GM13977 (cell line): ENCODE measurements at regions not wholly inside any gene's neighbourhood (a gene's known extent, or its start where the extent isn't known, plus 50 kb on each side); places are given as distances from the start of the nearest gene placed in this dataset.

Experiments
- DNase-seq: peaks from one replicate; pipeline ENCODE4 v3.0.0; 2012; ENCODE audit warnings: low spot score
- CTCF ChIP-seq: IDR thresholded peaks from 2 replicates; pipeline ENCODE4 v1.5.1; 2012; ENCODE audit warnings: mild to moderate bottlenecking, control low read depth; ENCODE audit not compliant: insufficient read depth; ENCODE audit errors: extremely low read depth, missing control alignments
- in situ Hi-C: fragments of 300-500 bp; cut with MboI; formaldehyde crosslinking; loops from one replicate; pipeline ENCODE4 v1.12.0; 2022; ENCODE audit warnings: low sequenced_read_pairs, low pct_unique_long_range_greater_than_20kb, mixed read lengths, inconsistent platforms; ENCODE audit not compliant: unreplicated experiment

DNA sequence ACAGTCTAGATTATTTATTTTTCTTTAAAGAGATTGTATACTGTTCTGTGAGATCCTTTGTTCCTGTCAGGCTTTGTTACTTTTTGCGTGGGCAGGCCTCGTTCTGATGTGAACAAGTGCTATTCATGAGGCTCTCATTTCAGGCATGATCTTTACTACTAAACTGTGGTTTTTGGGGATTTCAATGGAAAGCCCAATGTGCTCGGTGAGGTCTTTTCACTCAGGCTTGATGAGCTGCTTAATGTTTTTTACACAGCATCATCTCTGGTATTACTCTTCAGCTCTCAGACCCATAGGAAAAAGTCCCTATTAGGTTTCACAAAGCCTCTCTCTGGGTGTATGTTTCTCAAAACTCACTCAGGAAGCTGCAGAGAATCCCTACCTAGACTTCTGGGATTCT, 419.4 kb downstream of the GPATCH2 start:
- peak; percentile 13 for DNase-seq
- no peak for TF ChIP-seq CTCF
- in situ Hi-C loops: no loop called here

GRCh38 chr1:217205578-217205977, 425.3 kb downstream of the GPATCH2 start:
- TF ChIP-seq CTCF: no peak
- in situ Hi-C loops: no loop called here
- no peak for DNase-seq

- no peak for DNase-seq
- in situ Hi-C loops: no loop called here
- TF ChIP-seq CTCF: no peak
Observed at GRCh38 chr1:217196616-217197015, 434.3 kb downstream of the GPATCH2 start.

- no peak for TF ChIP-seq CTCF
- in situ Hi-C loops: no loop called here
Observed at GRCh38 chr1:217193151-217193550, 437.7 kb downstream of the GPATCH2 start.

DNA sequence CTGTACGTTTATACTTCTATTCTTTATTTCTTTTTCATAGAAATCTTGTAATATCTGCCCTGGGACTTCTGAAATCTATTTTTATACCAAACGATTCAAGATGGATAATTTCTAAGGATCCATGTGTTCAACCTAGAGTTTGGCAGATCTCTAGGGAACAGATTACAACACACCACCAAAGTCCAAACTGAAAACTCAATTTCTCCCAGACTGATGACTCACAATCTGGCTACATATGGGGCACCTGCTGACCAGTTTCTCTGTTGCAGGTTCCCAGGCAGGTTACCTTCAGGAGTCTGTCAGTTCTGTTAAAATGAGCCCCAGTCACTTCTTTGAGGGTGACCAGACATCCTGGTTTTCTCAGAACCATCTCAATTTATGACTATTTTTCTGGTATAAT, 439.4 kb downstream of the GPATCH2 start:
- no peak for DNase-seq
- no peak for TF ChIP-seq CTCF
- in situ Hi-C loops: no loop called here

More at GRCh38 chr1:217193151-217193550, 437.7 kb downstream of the GPATCH2 start:
- no peak for DNase-seq

- TF ChIP-seq CTCF: no peak
- no peak for DNase-seq
- in situ Hi-C loops: no loop called here
Observed at GRCh38 chr1:217190359-217190758, 440.5 kb downstream of the GPATCH2 start.

- in situ Hi-C loops: no loop called here
Observed at GRCh38 chr1:217189362-217189761, 441.5 kb downstream of the GPATCH2 start.

More at GRCh38 chr1:217189362-217189761, 441.5 kb downstream of the GPATCH2 start:
- no peak for TF ChIP-seq CTCF
- DNase-seq: no peak
